ENCODE measurements at regions not wholly inside any gene's neighbourhood (a gene's known extent, or its start where the extent isn't known, plus 50 kb on each side); places are given as distances from the start of the nearest gene placed in this dataset.

DNA sequence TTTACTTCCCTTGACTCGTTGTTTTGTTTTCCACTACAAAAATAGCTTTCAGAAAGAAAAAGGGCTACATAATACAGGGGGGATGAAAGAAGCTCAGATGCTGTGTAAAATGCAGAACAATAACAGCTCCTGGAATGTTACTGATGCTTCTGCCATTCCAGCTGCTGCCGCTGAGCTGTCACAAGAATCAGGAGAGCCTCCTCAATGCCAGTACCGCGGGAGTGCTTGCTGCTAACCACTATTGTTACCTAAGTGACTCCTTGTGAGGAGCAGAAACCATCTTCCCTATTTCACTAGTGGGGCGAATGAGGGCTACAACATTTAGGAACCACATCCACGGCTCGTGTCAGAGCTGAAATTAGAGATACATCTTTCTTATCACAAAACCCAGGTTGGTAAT, 384.8 kb downstream of the GALR1 start:
- Histone ChIP-seq H3K27me3 (replicated peaks; ENCODE audit: insufficient read depth, low read depth, low read length, poor library complexity) (no peaks in the 10 kb centered on the region), H3K27ac (ENCODE audit: low read depth, low read length, poor library complexity, severe bottlenecking) (no peak overlapping the region), H3K4me1 (ENCODE audit: insufficient read depth, low read length, poor library complexity, severe bottlenecking) (no peaks in the 10 kb centered on the region), H3K4me3 (ENCODE audit: low read depth, low read length, poor library complexity, severe bottlenecking) (no peak overlapping the region), H3K9me3 (ENCODE audit: low read depth, low read length, poor library complexity, severe bottlenecking) (peaks cover 19% of the 10 kb centered on the region), H3K36me3 (ENCODE audit: insufficient read depth, low read length, poor library complexity, severe bottlenecking) (no peaks in the 10 kb centered on the region)
- no peak for TF ChIP-seq EZH2 (IDR thresholded peaks at IDR 0.05; ENCODE audit: borderline replicate concordance, low read depth, low read length, poor library complexity, severe bottlenecking)
- no peak for TF ChIP-seq CTCF (conservative IDR thresholded peaks at IDR 0.05; ENCODE audit: low read depth, low read length)
- intact Hi-C loops (cut with micrococcal nuclease; ENCODE audit: unreplicated experiment): no loop called here
- BruUV-seq (replicated peaks): no TSS peak
- DNase-seq (ENCODE audit: low spot score): no peak
- ChIA-PET POLR2A (ENCODE audit: low non-redundant PET) (no interaction called here), CTCF (no interaction called here)

- Histone ChIP-seq H3K4me1 (ENCODE audit: insufficient read depth, low read length, poor library complexity, severe bottlenecking) (no peaks in the 10 kb centered on the region), H3K36me3 (ENCODE audit: insufficient read depth, low read length, poor library complexity, severe bottlenecking) (no peaks in the 10 kb centered on the region), H3K27me3 (replicated peaks; ENCODE audit: insufficient read depth, low read depth, low read length, poor library complexity) (no peaks in the 10 kb centered on the region), H3K27ac (ENCODE audit: low read depth, low read length, poor library complexity, severe bottlenecking) (no peak overlapping the region), H3K9me3 (ENCODE audit: low read depth, low read length, poor library complexity, severe bottlenecking) (peaks cover 18% of the 10 kb centered on the region), H3K4me3 (ENCODE audit: low read depth, low read length, poor library complexity, severe bottlenecking) (no peak overlapping the region)
- DNase-seq (ENCODE audit: low spot score): no peak
- intact Hi-C loops (cut with micrococcal nuclease; ENCODE audit: unreplicated experiment): no loop called here
- TF ChIP-seq EZH2 (IDR thresholded peaks at IDR 0.05; ENCODE audit: borderline replicate concordance, low read depth, low read length, poor library complexity, severe bottlenecking) (no peak), CTCF (conservative IDR thresholded peaks at IDR 0.05; ENCODE audit: low read depth, low read length) (no peak)
- POLR2A ChIA-PET (ENCODE audit: low non-redundant PET): no interaction called here
- CTCF ChIA-PET: no interaction called here
- BruUV-seq (replicated peaks): no TSS peak
Observed at GRCh38 chr18:77635451-77635850, 385.8 kb downstream of the GALR1 start.

DNA sequence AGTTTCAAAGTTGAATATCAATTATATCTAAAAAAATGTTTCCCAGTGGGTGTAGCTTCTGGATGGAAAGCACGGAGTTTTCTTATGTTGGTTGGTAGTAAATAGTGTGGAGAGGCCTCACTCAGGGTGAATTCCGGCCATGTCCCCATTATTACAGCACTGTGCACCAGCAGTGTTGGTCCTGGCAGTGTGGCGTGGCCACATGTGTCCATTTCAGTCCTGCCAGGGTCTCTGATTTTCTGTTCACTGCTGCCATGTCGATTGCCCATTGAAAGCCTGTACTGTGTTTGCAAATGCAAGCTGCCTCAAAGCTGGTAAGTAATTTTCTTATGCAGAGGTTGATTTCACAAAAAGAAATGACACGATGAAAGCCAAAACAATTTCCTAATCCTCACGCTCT, 386.2 kb downstream of the GALR1 start:
- peaks cover 14% of the 10 kb centered on the region for H3K9me3 ChIP-seq (ENCODE audit: low read depth, low read length, poor library complexity, severe bottlenecking)
- intact Hi-C loops (cut with micrococcal nuclease; ENCODE audit: unreplicated experiment): no loop called here
- H3K4me1 ChIP-seq (ENCODE audit: insufficient read depth, low read length, poor library complexity, severe bottlenecking): no peaks in the 10 kb centered on the region
- CTCF ChIA-PET: no interaction called here
- no peak overlapping the region for H3K27ac ChIP-seq (ENCODE audit: low read depth, low read length, poor library complexity, severe bottlenecking)
- no peak for DNase-seq (ENCODE audit: low spot score)
- TF ChIP-seq CTCF (conservative IDR thresholded peaks at IDR 0.05; ENCODE audit: low read depth, low read length): no peak
- H3K27me3 ChIP-seq (replicated peaks; ENCODE audit: insufficient read depth, low read depth, low read length, poor library complexity): no peaks in the 10 kb centered on the region
- BruUV-seq (replicated peaks): no TSS peak
- no peaks in the 10 kb centered on the region for H3K36me3 ChIP-seq (ENCODE audit: insufficient read depth, low read length, poor library complexity, severe bottlenecking)
- H3K4me3 ChIP-seq (ENCODE audit: low read depth, low read length, poor library complexity, severe bottlenecking): no peak overlapping the region
- POLR2A ChIA-PET (ENCODE audit: low non-redundant PET): no interaction called here
